ENCODE measurements at regions not wholly inside any gene's neighbourhood (a gene's known extent, or its start where the extent isn't known, plus 50 kb on each side); places are given as distances from the start of the nearest gene placed in this dataset.

GRCh38 chr15:35320158-35320780 is 225.7 kb downstream of the DPH6 start:
- DNase-seq = no peak

GRCh38 chr15:35319354-35319753 is 226.6 kb downstream of the DPH6 start:
- DNase-seq = no peak

GRCh38 chr15:35317217-35317616 is 228.7 kb downstream of the DPH6 start:
- DNase-seq = no peak

- DNase-seq = no peak
Measured at GRCh38 chr15:35312344-35312743, 227.2 kb upstream of the NANOGP8 start.

- DNase-seq = no peak
Measured at GRCh38 chr15:35311615-35312014, 226.5 kb upstream of the NANOGP8 start.

- no peak for DNase-seq
Measured at GRCh38 chr15:35309886-35310285, 224.8 kb upstream of the NANOGP8 start.

GRCh38 chr15:35308802-35309201 is 223.7 kb upstream of the NANOGP8 start:
- DNase-seq = no peak

GRCh38 chr15:35307676-35308075 is 222.6 kb upstream of the NANOGP8 start:
- no peak for DNase-seq

GRCh38 chr15:35307026-35307425 is 221.9 kb upstream of the NANOGP8 start:
- no peak for DNase-seq

GRCh38 chr15:35306361-35306981 is 221.4 kb upstream of the NANOGP8 start:
- DNase-seq = no peak

GRCh38 chr15:35305946-35306345 is 220.9 kb upstream of the NANOGP8 start:
- no peak for DNase-seq

GRCh38 chr15:35305031-35305550 is 220.0 kb upstream of the NANOGP8 start:
- DNase-seq = no peak

GRCh38 chr15:35304389-35304788 is 219.3 kb upstream of the NANOGP8 start:
- DNase-seq = no peak

GRCh38 chr15:35302334-35302733 is 217.2 kb upstream of the NANOGP8 start:
- no peak for DNase-seq

GRCh38 chr15:35301088-35301487 is 216.0 kb upstream of the NANOGP8 start:
- DNase-seq = no peak

- no peak for DNase-seq
Measured at GRCh38 chr15:35299059-35299735, 214.1 kb upstream of the NANOGP8 start.

- DNase-seq = no peak
Measured at GRCh38 chr15:35298509-35298908, 213.4 kb upstream of the NANOGP8 start.

- no peak for DNase-seq
Measured at GRCh38 chr15:35293353-35294130, 208.4 kb upstream of the NANOGP8 start.

- no peak for DNase-seq
Measured at GRCh38 chr15:35290301-35290721, 205.2 kb upstream of the NANOGP8 start.

GRCh38 chr15:35289024-35289617 is 204.0 kb upstream of the NANOGP8 start:
- DNase-seq = peak in 1 of 5 experiments; percentile 17

GRCh38 chr15:35288580-35288979 is 203.5 kb upstream of the NANOGP8 start:
- DNase-seq = no peak

- no peak for DNase-seq
Measured at GRCh38 chr15:35286721-35287120, 201.6 kb upstream of the NANOGP8 start.
